Effector memory CD8-positive, alpha-beta T cell (primary cell): ENCODE measurements at regions not wholly inside any gene's neighbourhood (a gene's known extent, or its start where the extent isn't known, plus 50 kb on each side); places are given as distances from the start of the nearest gene placed in this dataset.

Experiments used
- ATAC-seq: fragments of 150-1000 bp; cut with Tn5 transposase; replicated peaks from 2 replicates; pipeline ENCODE4 v1.10.0; 2021; ENCODE audit warnings: mild to moderate bottlenecking, moderate library complexity
- DNase-seq, 3 experiments: peaks; one replicate each; pipeline ENCODE4 v3.0.0; 2021
- H3K27ac Mint-ChIP-seq, 2 donors: one replicate each; pipeline ENCODE4 v1.8.0; 2022; ENCODE audit warnings: mild to moderate bottlenecking in 2 of 2, mixed read lengths in 2 of 2, moderate library complexity in 2 of 2
- H3K27me3 Mint-ChIP-seq, 2 donors: one replicate each; pipeline ENCODE4 v1.8.0; 2022; ENCODE audit warnings: mixed read lengths in 2 of 2
- H3K36me3 Mint-ChIP-seq: one replicate; pipeline ENCODE4 v1.8.0; 2022; ENCODE audit warnings: mild to moderate bottlenecking, moderate library complexity, mixed read lengths; ENCODE audit not compliant: insufficient read depth
- H3K4me1 Mint-ChIP-seq, 2 donors: one replicate each; pipeline ENCODE4 v1.8.0; 2022; ENCODE audit warnings: low read depth in 2 of 2, mixed read lengths in 2 of 2
- H3K4me3 Mint-ChIP-seq, 2 donors: one replicate each; pipeline ENCODE4 v1.8.0; 2022; ENCODE audit warnings: mild to moderate bottlenecking in 2 of 2, mixed read lengths in 2 of 2, moderate library complexity in 2 of 2
- H3K9me3 Mint-ChIP-seq, 2 donors: one replicate each; pipeline ENCODE4 v1.8.0; 2022; ENCODE audit warnings: mixed read lengths in 2 of 2

DNA sequence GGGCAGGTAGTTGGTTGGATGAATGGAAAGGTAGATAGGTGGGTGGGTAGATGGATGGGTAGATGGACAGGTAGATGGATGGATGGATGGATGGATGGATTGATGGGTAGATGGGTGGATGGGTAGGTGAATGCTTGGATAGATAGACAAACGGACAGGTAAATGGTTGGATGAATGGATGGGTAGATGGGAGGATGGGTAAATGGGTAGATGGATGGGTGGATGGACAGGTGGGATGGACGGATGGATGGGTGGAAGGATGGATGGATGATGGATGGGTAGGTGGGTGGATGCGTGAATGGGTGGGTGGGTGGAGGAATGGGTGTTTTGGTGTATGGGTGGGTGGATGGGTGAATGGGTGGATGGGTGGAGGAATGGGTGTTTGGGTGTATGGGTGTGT is 50.1 kb upstream of the ASAP2 start:
- Mint-ChIP-seq H3K36me3 (no peaks in the 10 kb centered on the region), H3K4me3 (no peak overlapping the region), H3K9me3 (no peaks in the 10 kb centered on the region), H3K4me1 (no peaks in the 10 kb centered on the region), H3K27ac (no peak overlapping the region), H3K27me3 (peaks cover 22 to 69% of the 10 kb centered on the region in 2 donors)
- no peak for ATAC-seq
- DNase-seq, result no peak

DNA sequence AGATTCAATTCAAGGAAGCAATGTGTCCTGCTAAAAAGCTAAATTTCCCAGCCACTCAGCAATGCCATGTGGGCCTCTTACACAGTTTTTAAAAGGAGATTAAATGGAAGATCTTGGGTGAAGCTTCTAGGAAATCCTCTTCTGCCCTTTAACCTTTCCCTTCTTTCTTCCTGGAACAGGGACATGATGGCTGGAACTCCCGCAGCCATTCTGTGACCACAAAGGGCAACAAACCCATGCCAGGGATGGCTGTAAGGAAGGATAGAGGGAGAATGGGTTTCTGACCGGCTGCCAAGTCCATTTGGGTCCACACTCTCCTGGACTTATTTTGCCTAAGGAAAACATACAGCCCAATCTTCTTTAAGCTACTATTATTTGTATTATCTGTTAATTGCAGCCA is 52.6 kb upstream of the ASAP2 start:
- Mint-ChIP-seq H3K4me1 (no peaks in the 10 kb centered on the region), H3K9me3 (no peaks in the 10 kb centered on the region), H3K36me3 (no peaks in the 10 kb centered on the region), H3K4me3 (no peak overlapping the region), H3K27me3 (peaks cover 22 to 79% of the 10 kb centered on the region in 2 donors), H3K27ac (no peak overlapping the region)
- DNase-seq (no peak), ATAC-seq (no peak)

DNA sequence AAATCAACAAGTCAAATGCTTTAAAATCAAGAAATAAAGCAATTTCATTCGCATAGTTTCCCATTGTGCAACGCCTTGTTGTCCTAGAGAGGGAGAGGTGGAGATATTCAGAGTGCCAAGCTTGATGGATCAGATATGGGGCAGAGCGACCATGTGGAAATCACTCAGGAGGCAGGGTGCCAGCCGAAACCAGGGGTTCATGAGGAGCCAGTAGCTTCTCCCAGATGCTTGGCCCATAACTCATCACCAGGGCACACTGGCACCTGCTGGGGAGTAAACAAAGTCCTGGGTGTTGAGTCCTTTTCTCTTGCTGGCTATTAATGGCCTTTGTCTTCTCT is 53.0 kb upstream of the ASAP2 start:
- Mint-ChIP-seq H3K9me3 (no peaks in the 10 kb centered on the region), H3K36me3 (no peaks in the 10 kb centered on the region), H3K27me3 (peaks cover 22 to 83% of the 10 kb centered on the region in 2 donors), H3K4me3 (no peak overlapping the region), H3K27ac (no peak overlapping the region), H3K4me1 (no peaks in the 10 kb centered on the region)
- no peak for ATAC-seq
- DNase-seq, result no peak

DNA sequence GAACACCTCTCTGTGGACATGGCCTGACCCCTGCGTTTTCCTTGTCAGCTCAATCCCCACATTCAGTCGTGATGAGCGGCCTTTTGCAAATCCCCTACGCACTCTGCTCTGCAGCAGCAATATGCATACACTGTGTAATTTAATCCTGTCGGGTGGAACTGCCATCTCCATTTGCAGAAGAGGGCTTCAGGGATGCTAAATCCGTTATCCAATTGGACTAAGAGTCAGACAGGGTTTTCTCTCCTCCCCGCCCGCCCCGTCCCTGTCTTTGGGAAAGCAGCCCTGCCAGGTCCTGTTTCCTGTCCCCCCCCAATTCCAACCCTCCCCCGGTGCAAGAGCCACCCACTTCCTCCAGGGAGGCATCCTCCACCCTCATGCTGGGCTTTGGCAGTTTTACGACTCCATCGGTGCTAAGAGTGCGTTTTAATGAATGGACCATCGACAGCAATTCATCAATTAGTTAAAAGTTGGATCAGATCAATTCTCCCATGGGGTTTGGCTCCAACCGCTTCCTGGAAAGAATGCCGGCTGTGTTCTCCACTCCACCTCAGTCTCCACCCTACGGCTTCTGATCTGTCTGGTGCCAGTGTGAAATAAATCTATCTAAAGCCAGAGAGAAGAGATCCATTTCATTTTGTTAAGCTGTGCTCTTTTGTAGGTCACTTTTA is 53.5 kb upstream of the ASAP2 start:
- Mint-ChIP-seq H3K9me3 (no peaks in the 10 kb centered on the region), H3K4me1 (no peaks in the 10 kb centered on the region), H3K4me3 (no peak overlapping the region), H3K27ac (no peak overlapping the region), H3K36me3 (no peaks in the 10 kb centered on the region), H3K27me3 (peaks cover 23 to 88% of the 10 kb centered on the region in 2 donors)
- no peak for DNase-seq
- no peak for ATAC-seq

DNA sequence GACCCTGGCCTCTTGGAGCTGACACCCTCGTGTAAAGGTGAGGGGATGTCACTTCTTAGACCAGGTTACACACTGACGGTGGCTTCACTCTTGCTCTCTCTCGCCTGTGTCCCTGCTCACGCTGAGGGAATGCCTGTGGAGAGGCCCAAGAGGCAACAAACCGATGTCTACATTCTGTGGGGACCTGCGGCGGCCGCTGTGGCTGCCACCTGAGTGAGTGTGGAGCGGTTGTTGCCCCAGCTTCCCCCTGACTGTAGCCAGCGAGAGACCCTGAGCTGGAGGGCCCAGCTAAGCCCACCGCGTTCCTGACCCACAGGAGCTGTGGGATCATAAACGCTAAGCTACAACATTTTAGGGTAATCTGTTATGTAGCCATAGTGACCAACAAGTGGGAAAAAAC is 55.7 kb upstream of the ASAP2 start:
- H3K4me3 Mint-ChIP-seq, result no peak overlapping the region

DNA sequence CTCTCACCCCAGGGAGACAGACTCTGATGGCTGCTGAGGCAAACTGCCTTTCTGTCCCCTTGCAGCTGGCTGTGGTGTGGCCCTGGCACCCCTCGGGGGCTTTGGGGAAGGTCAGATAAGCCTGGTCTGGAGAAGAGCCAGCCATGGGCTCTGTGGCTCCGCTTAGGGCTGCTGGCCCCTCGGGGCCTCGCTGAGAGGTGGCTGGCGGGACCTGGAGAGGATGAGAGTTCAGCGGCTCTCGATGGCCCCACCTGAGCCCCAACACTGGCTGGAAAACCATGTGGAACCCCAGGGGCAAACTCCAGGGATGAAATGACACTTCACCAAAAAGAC is 56.1 kb upstream of the ASAP2 start:
- ATAC-seq (no peak), DNase-seq (no peak)
- H3K27me3 Mint-ChIP-seq, result peaks cover 44 to 90% of the 10 kb centered on the region in 2 donors
- H3K4me1 Mint-ChIP-seq, result no peaks in the 10 kb centered on the region
- H3K4me3 Mint-ChIP-seq, result no peak overlapping the region
- H3K36me3 Mint-ChIP-seq, result no peaks in the 10 kb centered on the region
- no peaks in the 10 kb centered on the region for H3K9me3 Mint-ChIP-seq
- no peak overlapping the region for H3K27ac Mint-ChIP-seq

More for the DNA sequence above, 55.7 kb upstream of the ASAP2 start:
- H3K4me1 Mint-ChIP-seq, result no peaks in the 10 kb centered on the region
- DNase-seq (no peak), ATAC-seq (no peak)
- H3K27me3 Mint-ChIP-seq, result peaks cover 40 to 90% of the 10 kb centered on the region in 2 donors
- no peak overlapping the region for H3K27ac Mint-ChIP-seq
- no peaks in the 10 kb centered on the region for H3K36me3 Mint-ChIP-seq
- no peaks in the 10 kb centered on the region for H3K9me3 Mint-ChIP-seq

DNA sequence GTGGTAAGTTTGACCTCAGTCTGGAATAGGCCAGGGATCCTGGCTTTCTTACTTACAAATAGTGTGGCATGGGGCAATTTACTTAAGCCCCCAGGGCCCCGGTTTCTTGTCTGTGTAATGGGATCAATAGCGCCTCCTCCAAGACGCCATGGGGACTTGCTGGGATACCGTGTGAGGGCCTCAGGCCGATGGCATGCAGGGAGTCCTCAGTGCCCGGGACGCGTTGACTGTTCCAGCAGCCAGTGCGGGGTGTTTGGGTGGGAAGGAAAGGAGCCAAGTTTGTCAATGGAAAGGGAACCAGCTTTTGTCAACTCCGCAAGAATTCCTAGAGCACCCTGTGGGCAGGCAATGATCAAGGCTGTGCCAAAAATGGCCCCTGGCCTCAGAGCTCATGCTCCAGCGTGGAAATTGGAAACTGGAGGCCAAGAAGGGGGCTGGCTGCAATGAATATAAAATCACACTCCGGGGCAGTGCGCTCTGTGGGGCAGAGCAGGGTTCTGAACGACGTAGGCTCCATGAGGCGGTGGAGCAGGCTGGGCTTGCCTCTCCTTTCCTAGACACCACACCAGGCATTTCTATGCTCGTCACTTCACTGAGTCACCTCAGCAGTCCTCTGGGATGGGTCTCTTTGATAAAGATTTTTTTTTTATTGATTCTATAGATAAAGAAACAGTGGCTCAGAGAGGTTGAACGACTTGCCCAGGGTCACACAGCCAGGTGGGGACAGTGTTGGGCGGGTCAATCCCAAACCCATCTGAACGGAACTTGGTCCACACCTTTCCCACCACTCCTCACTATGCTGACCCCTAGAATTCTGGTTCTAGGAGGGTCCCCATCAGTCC is 56.7 kb upstream of the ASAP2 start:
- ATAC-seq, result no peak
- no peak overlapping the region for H3K4me3 Mint-ChIP-seq
- H3K27ac Mint-ChIP-seq, result no peak overlapping the region
- H3K27me3 Mint-ChIP-seq, result peaks cover 44 to 90% of the 10 kb centered on the region in 2 donors
- DNase-seq, result no peak
- no peaks in the 10 kb centered on the region for H3K36me3 Mint-ChIP-seq
- no peaks in the 10 kb centered on the region for H3K4me1 Mint-ChIP-seq
- H3K9me3 Mint-ChIP-seq, result no peaks in the 10 kb centered on the region

DNA sequence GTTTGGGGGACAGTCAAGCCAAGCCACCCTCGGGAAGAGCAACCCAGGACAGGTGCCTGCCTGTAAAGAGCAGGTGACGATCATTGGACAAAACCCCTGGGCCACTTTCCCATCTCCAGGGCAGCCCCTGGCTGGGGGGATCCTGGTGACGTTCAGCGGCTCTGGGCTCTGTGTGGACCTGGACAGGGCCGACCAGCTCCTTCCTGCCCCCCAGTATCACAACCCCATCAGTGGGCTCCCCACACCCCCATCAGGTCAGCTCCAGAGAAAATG is 57.3 kb upstream of the ASAP2 start:
- ATAC-seq (no peak), DNase-seq (no peak)
- no peak overlapping the region for H3K27ac Mint-ChIP-seq

DNA sequence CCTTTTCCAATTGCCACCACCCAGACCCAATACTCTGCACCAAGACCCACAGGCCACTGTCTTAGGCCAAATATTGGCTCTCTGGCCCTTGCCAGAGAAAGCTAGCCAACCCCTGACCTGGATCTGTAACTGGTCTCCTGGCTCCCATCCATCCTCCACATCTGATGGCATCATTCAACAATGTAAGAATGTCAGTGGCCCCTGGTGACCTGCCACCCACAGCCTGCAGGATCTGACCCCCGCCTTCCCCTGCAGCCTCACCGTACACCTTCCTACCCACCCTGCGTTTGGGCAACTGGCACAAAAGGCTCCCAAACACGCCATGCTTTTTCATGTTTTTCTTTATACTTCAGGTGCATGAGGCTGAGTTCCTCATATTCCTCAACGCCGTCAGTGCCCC is 60.0 kb upstream of the ASAP2 start:
- DNase-seq, result no peak
- peaks cover 39 to 79% of the 10 kb centered on the region in 2 donors for H3K27me3 Mint-ChIP-seq
- peak overlapping the region in 1 of 2 donors; percentile 13 for H3K27ac Mint-ChIP-seq
- H3K4me1 Mint-ChIP-seq, result peaks cover 0 to 2% of the 10 kb centered on the region in 2 donors
- no peak overlapping the region for H3K4me3 Mint-ChIP-seq
- H3K9me3 Mint-ChIP-seq, result no peaks in the 10 kb centered on the region
- ATAC-seq, result no peak
- no peaks in the 10 kb centered on the region for H3K36me3 Mint-ChIP-seq

More for the DNA sequence above, 57.3 kb upstream of the ASAP2 start:
- Mint-ChIP-seq H3K27me3 (peaks cover 45 to 88% of the 10 kb centered on the region in 2 donors), H3K36me3 (no peaks in the 10 kb centered on the region), H3K9me3 (no peaks in the 10 kb centered on the region), H3K4me3 (no peak overlapping the region), H3K4me1 (no peaks in the 10 kb centered on the region)

DNA sequence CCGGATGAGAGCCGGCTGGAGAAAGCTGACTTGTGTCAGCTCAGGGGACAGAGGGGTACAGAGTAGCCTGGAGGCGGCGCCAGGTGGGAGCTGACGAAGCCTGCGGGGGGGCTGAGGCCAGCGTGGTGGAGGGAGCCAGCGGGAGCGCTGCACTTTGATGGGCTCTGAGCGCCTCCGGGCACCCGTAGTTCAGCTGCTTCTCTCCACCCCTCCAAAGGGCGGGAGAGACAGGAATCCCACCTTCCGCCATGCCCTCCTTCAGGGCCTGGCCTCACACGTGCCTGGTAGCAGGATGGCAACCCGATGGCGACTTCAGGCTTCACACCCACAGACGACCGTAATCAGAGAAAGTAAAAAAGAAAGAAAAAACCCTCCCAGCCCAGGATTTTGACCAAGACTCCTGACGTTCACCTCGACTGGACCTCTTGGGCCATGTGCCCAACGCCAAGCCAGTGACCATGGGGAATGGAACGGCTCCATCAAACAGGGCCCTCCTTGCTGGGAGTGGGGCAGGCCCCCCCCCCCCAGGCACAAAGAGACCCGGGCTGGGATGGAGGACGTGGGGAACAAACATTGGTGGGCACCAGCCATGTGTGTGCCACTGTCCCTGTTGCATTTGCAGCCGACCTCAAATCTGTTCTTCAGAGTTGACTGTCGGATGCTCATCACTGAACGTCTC is 60.7 kb upstream of the ASAP2 start:
- Mint-ChIP-seq H3K9me3 (no peaks in the 10 kb centered on the region), H3K36me3 (no peaks in the 10 kb centered on the region), H3K27me3 (peaks cover 38 to 78% of the 10 kb centered on the region in 2 donors), H3K4me3 (no peak overlapping the region), H3K27ac (peak overlapping the region in 1 of 2 donors; percentile 13), H3K4me1 (peaks cover 0 to 2% of the 10 kb centered on the region in 2 donors)
- ATAC-seq (no peak), DNase-seq (no peak)

DNA sequence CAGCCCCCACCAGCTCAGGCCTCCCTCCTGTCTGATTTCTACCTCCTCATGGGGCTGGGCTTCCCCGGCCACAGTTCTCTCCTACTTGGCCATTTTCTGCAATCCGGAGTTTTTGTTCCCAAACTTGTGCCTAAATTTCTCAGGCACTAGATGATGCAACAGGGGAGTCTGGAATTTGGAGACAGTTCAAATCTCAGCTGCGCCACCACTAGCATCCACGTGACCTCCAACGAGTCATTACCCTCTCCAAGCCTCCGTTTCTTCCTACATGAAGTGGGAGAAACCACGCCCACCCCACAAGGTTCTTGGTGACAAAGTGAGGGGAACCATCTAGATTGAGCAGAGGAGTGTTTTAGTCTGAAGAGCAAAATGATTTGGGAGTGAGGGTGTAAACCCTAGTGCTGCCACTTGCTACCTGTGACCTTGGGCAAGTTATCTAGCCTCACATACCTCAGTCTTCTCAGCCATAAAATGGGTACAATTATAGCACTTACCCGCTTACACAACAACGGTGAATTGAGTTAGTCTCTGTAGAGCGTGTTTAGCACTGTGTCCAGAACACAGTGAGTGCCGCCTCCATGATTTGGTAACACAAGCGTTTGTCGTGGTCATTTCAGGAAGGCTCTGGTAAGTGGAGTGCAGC is 61.4 kb upstream of the ASAP2 start:
- no peak for DNase-seq
- no peak for ATAC-seq
- no peaks in the 10 kb centered on the region for H3K9me3 Mint-ChIP-seq
- H3K4me3 Mint-ChIP-seq, result no peak overlapping the region
- H3K36me3 Mint-ChIP-seq, result no peaks in the 10 kb centered on the region
- H3K27me3 Mint-ChIP-seq, result peaks cover 38 to 79% of the 10 kb centered on the region in 2 donors
- no peak overlapping the region for H3K27ac Mint-ChIP-seq
- H3K4me1 Mint-ChIP-seq, result peaks cover 0 to 2% of the 10 kb centered on the region in 2 donors

DNA sequence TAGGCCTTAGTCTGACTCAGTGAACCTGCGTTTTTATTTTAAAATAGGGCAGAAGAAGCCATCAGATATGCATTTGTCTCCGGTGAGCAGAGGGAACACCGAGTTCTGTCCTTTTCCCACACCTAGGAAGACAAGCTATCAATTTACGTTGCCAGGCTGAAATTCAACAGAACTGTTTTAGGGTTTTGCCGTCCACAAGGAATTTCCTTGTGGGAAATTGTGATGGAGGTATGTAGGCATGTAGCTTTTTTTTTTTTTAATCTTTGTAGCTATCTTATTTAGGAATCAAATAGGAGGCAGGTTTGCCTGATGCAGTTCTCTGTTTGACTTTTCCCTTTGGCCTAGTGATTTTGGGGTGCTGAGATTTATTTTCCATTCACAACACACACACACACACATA is 62.0 kb upstream of the ASAP2 start:
- H3K27me3 Mint-ChIP-seq, result peaks cover 38 to 80% of the 10 kb centered on the region in 2 donors
- no peaks in the 10 kb centered on the region for H3K9me3 Mint-ChIP-seq
- peaks cover 0 to 4% of the 10 kb centered on the region in 2 donors for H3K4me1 Mint-ChIP-seq
- no peaks in the 10 kb centered on the region for H3K36me3 Mint-ChIP-seq
- DNase-seq (no peak), ATAC-seq (no peak)
- no peak overlapping the region for H3K4me3 Mint-ChIP-seq
- no peak overlapping the region for H3K27ac Mint-ChIP-seq

DNA sequence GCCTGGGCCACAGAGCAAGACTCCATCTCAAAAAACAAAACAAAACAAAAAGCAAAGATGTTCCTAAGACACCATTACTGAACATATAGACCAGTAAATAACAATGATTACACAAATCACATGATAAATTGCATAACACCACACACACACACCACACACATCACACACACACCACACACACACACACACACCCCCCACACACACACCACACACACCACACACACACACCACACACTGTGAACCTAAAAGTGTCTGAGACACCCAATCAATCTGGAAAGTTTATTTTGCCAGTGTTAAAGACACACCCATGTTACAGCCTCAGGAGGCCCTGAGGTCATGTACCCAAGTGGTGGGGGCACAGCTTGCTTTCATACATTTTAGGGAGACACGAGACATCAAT is 62.6 kb upstream of the ASAP2 start:
- H3K9me3 Mint-ChIP-seq, result no peaks in the 10 kb centered on the region

More for the DNA sequence above, 62.6 kb upstream of the ASAP2 start:
- DNase-seq (no peak), ATAC-seq (no peak)
- Mint-ChIP-seq H3K4me3 (no peak overlapping the region), H3K27me3 (peaks cover 40 to 80% of the 10 kb centered on the region in 2 donors), H3K4me1 (peaks cover 0 to 5% of the 10 kb centered on the region in 2 donors), H3K36me3 (no peaks in the 10 kb centered on the region), H3K27ac (no peak overlapping the region)
